ENCODE measurements at regions not wholly inside any gene's neighbourhood (a gene's known extent, or its start where the extent isn't known, plus 50 kb on each side); places are given as distances from the start of the nearest gene placed in this dataset.
"Not testable (repeated sequence)": the region's sequence is repeated elsewhere in the genome, so short reads cannot be mapped to it uniquely, and the experiment has no call there.

- DNase-seq (ENCODE audit: low read depth, low spot score): no peak
Observed at GRCh38 chr1:47491341-47491753, 53.5 kb downstream of the FOXD2 start.

- DNase-seq (ENCODE audit: low read depth, low spot score): no peak
Observed at GRCh38 chr1:47495176-47495713, 57.4 kb downstream of the FOXD2 start.

GRCh38 chr1:47498551-47498950, 60.7 kb downstream of the FOXD2 start:
- no peak for DNase-seq (ENCODE audit: low read depth, low spot score)

- no peak for DNase-seq (ENCODE audit: low read depth, low spot score)
Observed at GRCh38 chr1:47501069-47501468, 63.2 kb downstream of the FOXD2 start.

- DNase-seq (ENCODE audit: low read depth, low spot score): no peak
Observed at GRCh38 chr1:47502746-47503370, 65.0 kb downstream of the FOXD2 start.

GRCh38 chr1:47504840-47505239, 67.0 kb downstream of the FOXD2 start:
- not testable (repeated sequence) for DNase-seq (ENCODE audit: low read depth, low spot score)

- no peak for DNase-seq (ENCODE audit: low read depth, low spot score)
Observed at GRCh38 chr1:47505267-47505666, 67.4 kb downstream of the FOXD2 start.

GRCh38 chr1:47506053-47506452, 68.2 kb downstream of the FOXD2 start:
- DNase-seq (ENCODE audit: low read depth, low spot score): no peak

GRCh38 chr1:47507144-47507543, 69.3 kb downstream of the FOXD2 start:
- no peak for DNase-seq (ENCODE audit: low read depth, low spot score)

- DNase-seq (ENCODE audit: low read depth, low spot score): no peak
Observed at GRCh38 chr1:47507881-47508701, 70.2 kb downstream of the FOXD2 start.

GRCh38 chr1:47508702-47509431, 71.0 kb downstream of the FOXD2 start:
- DNase-seq (ENCODE audit: low read depth, low spot score): no peak

- DNase-seq (ENCODE audit: low read depth, low spot score): no peak
Observed at GRCh38 chr1:47510282-47510811, 72.5 kb downstream of the FOXD2 start.

GRCh38 chr1:47511825-47512224, 74.0 kb downstream of the FOXD2 start:
- no peak for DNase-seq (ENCODE audit: low read depth, low spot score)

- no peak for DNase-seq (ENCODE audit: low read depth, low spot score)
Observed at GRCh38 chr1:47513393-47513792, 75.5 kb downstream of the FOXD2 start.

GRCh38 chr1:47514229-47514628, 76.4 kb downstream of the FOXD2 start:
- no peak for DNase-seq (ENCODE audit: low read depth, low spot score)

GRCh38 chr1:47515164-47515789, 77.4 kb downstream of the FOXD2 start:
- DNase-seq (ENCODE audit: low read depth, low spot score): no peak

GRCh38 chr1:47517946-47518345, 80.1 kb downstream of the FOXD2 start:
- no peak for DNase-seq (ENCODE audit: low read depth, low spot score)

- no peak for DNase-seq (ENCODE audit: low read depth, low spot score)
Observed at GRCh38 chr1:47519491-47519890, 81.6 kb downstream of the FOXD2 start.

- DNase-seq (ENCODE audit: low read depth, low spot score): no peak
Observed at GRCh38 chr1:47519971-47520370, 82.1 kb downstream of the FOXD2 start.

- no peak for DNase-seq (ENCODE audit: low read depth, low spot score)
Observed at GRCh38 chr1:47521034-47521881, 83.4 kb downstream of the FOXD2 start.

Measured in activated CD4-positive, CD25-positive, alpha-beta regulatory T cell treated with anti-CD3 and anti-CD28 coated beads, Interleukin-2, amount 50 U/mL, for 16 hours (primary cell).